Tibial artery (tissue), 4 donors: ENCODE measurements at regions not wholly inside any gene's neighbourhood (a gene's known extent, or its start where the extent isn't known, plus 50 kb on each side); places are given as distances from the start of the nearest gene placed in this dataset.

ENCODE experiments used
- DNase-seq, 2 donors: peaks; one replicate each; pipeline ENCODE4 v3.0.0-alpha.2; 2019
- H3K27ac ChIP-seq, 2 donors: fragments of 200-600 bp; sonication (generic) in 1 of 2; 1 replicate in 1 of 2; 2 replicates in 1 of 2; pipeline ENCODE4 v1.5.1; 2018 to 2019; ENCODE audit warnings: mild to moderate bottlenecking in 1 of 2
- H3K27me3 ChIP-seq, 2 donors: fragments of 200-600 bp; sonication (generic) in 1 of 2; one replicate each; pipeline versions ENCODE4 v1.5.1 to v1.6.0; 2016 to 2019
- H3K36me3 ChIP-seq, 3 donors: fragments of 200-600 bp; sonication (generic) in 2 of 3; one replicate each; pipeline ENCODE4 v1.5.1; 2016 to 2019; ENCODE audit warnings: mild to moderate bottlenecking in 2 of 3
- H3K4me1 ChIP-seq, 4 donors: fragments of 200-600 bp; sonication (generic) in 2 of 4; 1 replicate in 3 of 4; 2 replicates in 1 of 4; pipeline ENCODE4 v1.5.1; 2016 to 2019
- H3K4me3 ChIP-seq, 2 donors: fragments of 200-600 bp; sonication (generic) in 1 of 2; 1 replicate in 1 of 2; 2 replicates in 1 of 2; pipeline ENCODE4 v1.5.1; 2018 to 2019; ENCODE audit warnings: mild to moderate bottlenecking in 2 of 2
- H3K9me3 ChIP-seq, 3 donors: fragments of 200-600 bp; sonication (generic) in 1 of 3; one replicate each; pipeline ENCODE4 v1.5.1; 2016 to 2019
- intact Hi-C: fragments of 100-400 bp; cut with DNase I; formaldehyde crosslinking; loops from one replicate; pipeline ENCODE4 v1.15.0; 2023; ENCODE audit warnings: low total_unique reads
- TF ChIP-seq, protein P1 (sequence below), 2 experiments: fragments of 200-600 bp in 1 of 2; fragments of 450-650 bp in 1 of 2; IDR thresholded peaks; one replicate each; pipeline ENCODE4 v1.5.1; 2017 to 2019; ENCODE audit warnings: antibody characterized with exemption in 2 of 2, mild to moderate bottlenecking in 1 of 2, moderate library complexity in 1 of 2

DNA sequence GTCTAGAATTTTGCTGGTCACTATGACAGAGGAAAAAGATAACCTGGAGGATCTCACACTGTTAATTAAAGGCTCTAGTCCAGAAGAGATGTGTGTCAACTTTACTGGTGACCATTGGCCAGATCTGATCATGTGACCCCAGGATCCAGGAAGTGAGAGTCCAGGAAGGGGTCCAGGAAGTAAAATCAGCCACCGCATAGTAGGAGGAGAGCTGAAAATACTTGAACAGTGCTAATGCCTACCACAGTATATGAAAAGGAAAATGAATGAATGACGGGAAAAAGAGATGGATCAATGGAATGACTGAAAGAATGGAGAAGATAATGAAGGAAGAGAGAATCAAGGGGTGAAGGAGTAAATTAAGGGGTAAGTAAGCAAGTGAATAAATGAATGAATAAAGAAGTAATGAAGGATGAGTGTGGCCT lies 415.3 kb downstream of the RPS24 start:
- no peak for DNase-seq
- H3K4me3 ChIP-seq, result no peak overlapping the region
- H3K27ac ChIP-seq, result no peak overlapping the region
- H3K27me3 ChIP-seq, result no peaks in the 10 kb centered on the region
- TF ChIP-seq, protein P1, sequence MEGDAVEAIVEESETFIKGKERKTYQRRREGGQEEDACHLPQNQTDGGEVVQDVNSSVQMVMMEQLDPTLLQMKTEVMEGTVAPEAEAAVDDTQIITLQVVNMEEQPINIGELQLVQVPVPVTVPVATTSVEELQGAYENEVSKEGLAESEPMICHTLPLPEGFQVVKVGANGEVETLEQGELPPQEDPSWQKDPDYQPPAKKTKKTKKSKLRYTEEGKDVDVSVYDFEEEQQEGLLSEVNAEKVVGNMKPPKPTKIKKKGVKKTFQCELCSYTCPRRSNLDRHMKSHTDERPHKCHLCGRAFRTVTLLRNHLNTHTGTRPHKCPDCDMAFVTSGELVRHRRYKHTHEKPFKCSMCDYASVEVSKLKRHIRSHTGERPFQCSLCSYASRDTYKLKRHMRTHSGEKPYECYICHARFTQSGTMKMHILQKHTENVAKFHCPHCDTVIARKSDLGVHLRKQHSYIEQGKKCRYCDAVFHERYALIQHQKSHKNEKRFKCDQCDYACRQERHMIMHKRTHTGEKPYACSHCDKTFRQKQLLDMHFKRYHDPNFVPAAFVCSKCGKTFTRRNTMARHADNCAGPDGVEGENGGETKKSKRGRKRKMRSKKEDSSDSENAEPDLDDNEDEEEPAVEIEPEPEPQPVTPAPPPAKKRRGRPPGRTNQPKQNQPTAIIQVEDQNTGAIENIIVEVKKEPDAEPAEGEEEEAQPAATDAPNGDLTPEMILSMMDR (IDR thresholded peaks at IDR 0.05), result no peak
- intact Hi-C loops, result no loop called here
- H3K36me3 ChIP-seq, result no peaks in the 10 kb centered on the region
- peaks cover 0 to 11% (median 0%) of the 10 kb centered on the region in 4 donors for H3K4me1 ChIP-seq
- no peaks in the 10 kb centered on the region for H3K9me3 ChIP-seq

DNA sequence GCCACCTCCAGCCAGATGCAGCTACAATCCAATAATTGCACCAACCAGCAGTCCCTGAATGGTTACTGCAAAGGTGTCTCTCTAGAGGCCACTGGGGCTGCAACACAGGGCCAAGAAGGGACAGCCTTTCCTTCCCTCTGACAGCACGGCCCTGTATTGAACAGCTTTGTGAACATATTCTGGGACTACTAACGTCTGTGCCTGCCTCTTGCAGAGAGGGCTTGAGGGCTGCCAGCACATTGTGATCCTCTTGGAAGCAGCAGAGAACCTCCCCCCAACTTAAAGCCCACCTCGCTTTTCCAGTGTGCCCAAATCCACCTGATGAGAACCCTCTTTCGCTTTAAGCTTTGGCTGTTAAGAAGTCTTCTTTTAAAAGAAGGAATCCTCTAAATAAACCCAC lies 415.9 kb downstream of the RPS24 start:
- H3K27ac ChIP-seq, result no peak overlapping the region
- H3K9me3 ChIP-seq, result no peaks in the 10 kb centered on the region
- H3K36me3 ChIP-seq, result no peaks in the 10 kb centered on the region
- H3K4me1 ChIP-seq, result peaks cover 0 to 11% (median 0%) of the 10 kb centered on the region in 4 donors
- H3K4me3 ChIP-seq, result no peak overlapping the region
- no peaks in the 10 kb centered on the region for H3K27me3 ChIP-seq
- no peak for DNase-seq
- TF ChIP-seq, protein P1 (IDR thresholded peaks at IDR 0.05), result no peak
- intact Hi-C loops, result no loop called here

DNA sequence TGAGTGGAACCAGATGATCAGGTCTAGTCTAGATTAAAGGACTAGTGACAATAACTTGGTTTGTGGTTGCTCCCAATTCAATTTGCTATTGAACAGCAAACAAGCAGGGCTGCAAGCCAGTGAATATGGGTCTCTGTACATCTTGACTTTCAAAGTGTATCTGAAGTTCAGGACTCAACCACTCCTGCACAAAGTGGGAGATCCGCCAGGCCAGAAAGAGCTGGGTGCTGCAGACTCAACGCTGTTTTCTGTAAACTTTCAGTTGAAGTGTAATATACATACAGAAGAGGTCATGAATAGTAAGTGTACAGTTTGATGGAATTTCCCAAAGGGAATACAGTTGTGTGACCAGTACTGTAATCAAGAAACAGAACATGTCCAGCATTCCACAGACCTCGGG lies 416.6 kb downstream of the RPS24 start:
- peaks cover 0 to 11% (median 0%) of the 10 kb centered on the region in 4 donors for H3K4me1 ChIP-seq
- no peak overlapping the region for H3K27ac ChIP-seq
- H3K36me3 ChIP-seq, result no peaks in the 10 kb centered on the region
- no peak overlapping the region for H3K4me3 ChIP-seq
- TF ChIP-seq, protein P1 (IDR thresholded peaks at IDR 0.05), result no peak
- H3K9me3 ChIP-seq, result no peaks in the 10 kb centered on the region
- no peak for DNase-seq
- intact Hi-C loops, result no loop called here
- no peaks in the 10 kb centered on the region for H3K27me3 ChIP-seq

DNA sequence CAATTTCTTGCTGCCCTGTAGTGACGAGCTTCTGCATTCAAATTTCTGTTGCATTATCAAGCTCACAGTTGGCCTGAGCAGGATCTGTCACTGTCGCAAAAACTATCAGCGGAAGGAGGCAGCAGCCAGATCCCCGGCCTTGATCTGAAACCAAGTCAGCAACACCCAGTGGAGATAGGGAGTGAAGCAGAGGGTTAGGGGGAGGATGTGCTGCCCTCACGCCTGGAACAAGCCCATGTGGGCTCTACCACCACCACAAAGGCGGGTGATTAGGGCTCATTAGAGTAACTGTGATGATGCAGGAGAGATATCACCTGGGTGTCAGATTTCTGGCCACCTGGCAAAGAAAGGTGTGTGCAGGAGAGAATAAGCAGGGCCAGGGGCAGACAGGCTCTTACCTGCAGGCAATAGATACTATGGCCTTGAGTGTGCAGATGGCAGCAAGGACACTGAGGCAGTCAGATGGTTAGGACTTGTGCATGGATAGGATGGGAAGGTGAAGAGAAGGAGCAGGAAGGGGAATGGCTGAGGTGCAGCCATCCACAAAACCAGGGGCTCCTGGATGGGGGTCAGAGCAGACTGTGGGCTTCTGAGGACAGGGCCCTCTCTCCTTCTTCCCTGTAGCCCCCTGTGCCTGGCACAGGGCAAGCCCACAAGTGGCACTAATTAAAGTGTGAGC lies 417.3 kb downstream of the RPS24 start:
- Histone ChIP-seq H3K9me3 (no peaks in the 10 kb centered on the region), H3K36me3 (no peaks in the 10 kb centered on the region), H3K4me1 (peaks cover 0 to 11% (median 0%) of the 10 kb centered on the region in 4 donors), H3K4me3 (no peak overlapping the region), H3K27me3 (no peaks in the 10 kb centered on the region), H3K27ac (no peak overlapping the region)
- DNase-seq, result peak in 1 of 2 donors; percentile 54
- intact Hi-C loops, result no loop called here
- TF ChIP-seq, protein P1 (IDR thresholded peaks at IDR 0.05), result no peak

DNA sequence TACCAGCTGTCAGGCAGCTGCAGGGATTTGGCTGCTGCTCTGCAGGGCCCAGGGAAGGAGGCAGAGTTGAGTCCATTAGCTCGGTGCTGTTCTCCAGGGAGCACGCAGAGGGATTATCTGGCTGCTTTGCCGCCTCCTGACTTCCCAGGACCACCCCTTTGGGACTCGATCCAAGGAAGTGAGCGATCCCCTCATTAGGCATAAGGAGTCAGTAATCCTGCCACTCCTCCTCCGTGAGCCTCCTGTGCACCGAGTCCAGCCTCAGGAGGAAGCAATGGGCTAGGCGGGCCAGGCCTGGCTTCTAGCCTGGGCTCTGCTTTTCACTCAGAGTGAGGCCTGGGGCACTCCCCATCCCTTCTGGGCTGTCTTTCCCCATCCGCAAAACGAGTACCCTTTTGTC lies 417.9 kb downstream of the RPS24 start:
- Histone ChIP-seq H3K9me3 (no peaks in the 10 kb centered on the region), H3K4me3 (no peak overlapping the region), H3K27me3 (no peaks in the 10 kb centered on the region), H3K27ac (no peak overlapping the region), H3K4me1 (peaks cover 0 to 7% (median 0%) of the 10 kb centered on the region in 4 donors), H3K36me3 (no peaks in the 10 kb centered on the region)
- peak in 1 of 2 donors; percentile 54 for DNase-seq
- intact Hi-C loops, result no loop called here
- TF ChIP-seq, protein P1 (IDR thresholded peaks at IDR 0.05), result no peak
